K562 (cell line): ENCODE measurements at regions not wholly inside any gene's neighbourhood (a gene's known extent, or its start where the extent isn't known, plus 50 kb on each side); places are given as distances from the start of the nearest gene placed in this dataset.

Experiments used
- ATAC-seq: fragments of 200-7000 bp; cut with Tn5 transposase; 3 replicates; pipeline ENCODE4 v1.9.1; 2020; ENCODE audit warnings: moderate library complexity
- BruUV-seq: library from RNA; stranded (reverse); fragments of 400-500 nt; replicated peaks from 2 replicates; lab custom pipeline; 2021; lab: Mats Ljungman, UMichigan
- CTCF ChIA-PET: fragments of 300-600 bp; formaldehyde crosslinking; extraction: SDS; loops from one replicate; lab custom pipeline; 2021; ENCODE audit warnings: low intra/inter-chr PET ratio; lab: Yijun Ruan, JAX
- POLR2A ChIA-PET: fragments of 300-600, 350-650 bp; sonication (Branson Sonifier 250); formaldehyde crosslinking; extraction: SDS; loops from one replicate; lab custom pipeline; 2021; ENCODE audit warnings: antibody characterized with exemption, inconsistent platforms; lab: Yijun Ruan, JAX
- DNase-seq, 4 experiments: peaks; one replicate each; pipeline versions ENCODE4 v3.0.0 to v3.0.0-alpha.2; 2011 to 2018; ENCODE audit warnings: low spot score in 3 of 4, mixed read lengths in 3 of 4; ENCODE audit errors: extremely low read depth in 1 of 4
- FAIRE-seq: peaks from 2 replicates; lab custom pipeline; 2011; peaks lifted over from hg19 to GRCh38; lab: Jason Lieb, UNC
- H2AFZ ChIP-seq: 2 replicates; pipeline ENCODE4 v1.6.0; 2011; ENCODE audit warnings: low read depth, low read length, control low read depth, inconsistent platforms
- H3K27ac ChIP-seq: fragments of 200-600 bp; 3 replicates; pipeline ENCODE4 v1.8.0; 2011; ENCODE audit warnings: low read depth, mild to moderate bottlenecking, control low read depth, inconsistent platforms, low read length, moderate library complexity, mixed read lengths; ENCODE audit errors: extremely low read depth
- H3K27me3 ChIP-seq, 2 experiments: fragments of 300-600 bp in 1 of 2; 2 replicates in 1 of 2; 3 replicates in 1 of 2; pipeline versions ENCODE4 v1.6.0 to v1.8.0; 2011; ENCODE audit warnings: inconsistent platforms in 2 of 2, low read length in 2 of 2, mild to moderate bottlenecking in 1 of 2, mixed read lengths in 1 of 2, moderate library complexity in 1 of 2; ENCODE audit not compliant: control insufficient read depth in 2 of 2, insufficient read depth in 2 of 2
- H3K36me3 ChIP-seq: fragments of 300-600 bp; 3 replicates; pipeline ENCODE4 v1.8.0; 2011; ENCODE audit warnings: mild to moderate bottlenecking, low read length, inconsistent platforms; ENCODE audit not compliant: control insufficient read depth, insufficient read depth
- H3K4me1 ChIP-seq, 2 experiments: fragments of 200-600 bp in 1 of 2; replicated peaks in 1 of 2; 2 replicates in 1 of 2; 3 replicates in 1 of 2; pipeline versions ENCODE4 v1.5.1 to v1.8.0; 2011; ENCODE audit warnings: inconsistent platforms in 2 of 2, low read length in 2 of 2, mild to moderate bottlenecking in 1 of 2, mixed read lengths in 1 of 2, moderate library complexity in 1 of 2; ENCODE audit not compliant: control insufficient read depth in 2 of 2, insufficient read depth in 2 of 2
- H3K4me2 ChIP-seq: 2 replicates; pipeline ENCODE4 v1.6.1; 2011; ENCODE audit warnings: low read length, control low read depth, inconsistent platforms, mixed read lengths; ENCODE audit not compliant: insufficient read depth
- H3K4me3 ChIP-seq: fragments of 200-600 bp; sonication (generic), shearing (Covaris generic); 2 replicates; pipeline ENCODE4 v1.5.1; 2016; ENCODE audit warnings: control low read depth, inconsistent platforms
- H3K79me2 ChIP-seq: fragments of 200-600 bp; 3 replicates; pipeline ENCODE4 v1.8.0; 2011; ENCODE audit warnings: low read length, inconsistent platforms; ENCODE audit not compliant: control insufficient read depth, insufficient read depth
- H3K9ac ChIP-seq, 2 experiments: 2 replicates each; pipeline versions ENCODE4 v1.6.0 to v1.6.1; 2011; ENCODE audit warnings: low read depth in 2 of 2, low read length in 2 of 2, control low read depth in 1 of 2, inconsistent platforms in 1 of 2, mild to moderate bottlenecking in 1 of 2, mixed read lengths in 1 of 2; ENCODE audit not compliant: insufficient read depth in 1 of 2
- H3K9me1 ChIP-seq: one replicate; pipeline ENCODE4 v1.6.0; 2011; ENCODE audit warnings: inconsistent platforms, mild to moderate bottlenecking, low read length, moderate library complexity; ENCODE audit not compliant: control insufficient read depth, insufficient read depth
- H3K9me3 ChIP-seq: replicated peaks from 2 replicates; pipeline ENCODE4 v1.5.1; 2011; ENCODE audit warnings: low read depth, low read length, inconsistent platforms; ENCODE audit not compliant: control insufficient read depth, insufficient read depth
- H4K20me1 ChIP-seq: replicated peaks from 2 replicates; pipeline ENCODE4 v1.6.1; 2011; ENCODE audit warnings: low read length, inconsistent platforms, mixed read lengths; ENCODE audit not compliant: control insufficient read depth, insufficient read depth
- BCOR ChIP-seq: fragments of 450-650 bp; IDR thresholded peaks from 2 replicates; pipeline ENCODE4 v1.6.1; 2016
- CLOCK ChIP-seq: fragments of 250-450 bp; sonication (Bioruptor Pico); IDR thresholded peaks from 2 replicates; pipeline ENCODE4 v1.4.0; 2020; ENCODE audit warnings: mild to moderate bottlenecking, moderate library complexity, borderline replicate concordance
- DDX20 ChIP-seq: fragments of 450-650 bp; IDR thresholded peaks from 2 replicates; pipeline ENCODE4 v1.6.1; 2016; ENCODE audit warnings: missing genetic modification characterization, low read depth, mild to moderate bottlenecking, missing compliant biosample characterization, moderate library complexity
- ERF ChIP-seq: fragments of 450-650 bp; formaldehyde crosslinking; IDR thresholded peaks from 2 replicates; pipeline ENCODE4 v1.4.0; 2020; ENCODE audit warnings: mild to moderate bottlenecking, mixed read lengths
- HES1 ChIP-seq: fragments of 450-650 bp; IDR thresholded peaks from 2 replicates; pipeline ENCODE4 v1.6.1; 2016; ENCODE audit warnings: low read depth, mild to moderate bottlenecking, moderate library complexity
- HIVEP1 ChIP-seq: fragments of 250-450 bp; sonication (Bioruptor Pico); IDR thresholded peaks from 2 replicates; pipeline ENCODE4 v1.4.0; 2020; ENCODE audit warnings: mild to moderate bottlenecking
- ID3 ChIP-seq, 2 experiments: fragments of 250-450 bp in 1 of 2; fragments of 450-650 bp in 1 of 2; sonication (Bioruptor Pico) in 1 of 2; IDR thresholded peaks; 2 replicates each; pipeline versions ENCODE4 v1.6.1 to v1.8.0; 2016 to 2021; ENCODE audit warnings: mild to moderate bottlenecking in 2 of 2, moderate library complexity in 2 of 2, missing compliant biosample characterization in 1 of 2, missing genetic modification characterization in 1 of 2
- MNT ChIP-seq, 2 experiments: fragments of 450-650 bp; conservative IDR thresholded peaks; 2 replicates each; pipeline ENCODE4 v1.6.1; 2017; ENCODE audit warnings: mild to moderate bottlenecking in 2 of 2, moderate library complexity in 2 of 2
- NR2F6 ChIP-seq: fragments of 450-650 bp; formaldehyde crosslinking; IDR thresholded peaks from 2 replicates; pipeline ENCODE4 v1.4.0; 2020; ENCODE audit warnings: mild to moderate bottlenecking
- WGBS: fragments of 100-300 bp; shearing (Covaris generic); methylation state at CpG from one replicate; pipeline ENCODE4 v1.1.6; 2016; ENCODE audit warnings: low coverage, mixed read lengths; ENCODE audit not compliant: insufficient coverage; ENCODE audit errors: missing lambda C conversion rate; 5-methylcytosine and 5-hydroxymethylcytosine counted together
- in situ Hi-C: fragments of 300-500 bp; cut with MboI; formaldehyde crosslinking; loops from 4 replicates; pipeline ENCODE4 v1.15.0; 2018; ENCODE audit warnings: inconsistent platforms, mixed read lengths
- intact Hi-C: fragments of 100-400 bp; cut with micrococcal nuclease; formaldehyde crosslinking; loops from 2 replicates; pipeline ENCODE4 v1.14.2; 2022

GRCh38 chr2:180205621-180206235, 198.6 kb upstream of the CWC22 start:
- in situ Hi-C loops (no loop called here), intact Hi-C loops (no loop called here)
- no peak overlapping the region for H3K27ac ChIP-seq
- H2AFZ ChIP-seq = no peak overlapping the region
- FAIRE-seq = no peak
- no peaks in the 10 kb centered on the region for H3K36me3 ChIP-seq
- H3K27me3 ChIP-seq = no peaks in the 10 kb centered on the region
- no TSS peak for BruUV-seq
- H3K4me1 ChIP-seq = no peaks in the 10 kb centered on the region
- H4K20me1 ChIP-seq = no peaks in the 10 kb centered on the region
- DNase-seq = no peak
- peaks cover 3% of the 10 kb centered on the region; the same call in 1 of the 2 replicates for H3K9me3 ChIP-seq
- no peaks in the 10 kb centered on the region for H3K9me1 ChIP-seq
- H3K79me2 ChIP-seq = no peaks in the 10 kb centered on the region
- no peak overlapping the region for H3K9ac ChIP-seq
- ChIA-PET CTCF (no interaction called here), POLR2A (no interaction called here)
- ATAC-seq = no peak
- 3% methylated on average over 6 of the region's 6 CpGs for WGBS
- no peak overlapping the region for H3K4me3 ChIP-seq
- TF ChIP-seq ID3 (CRISPR knock-in tag; IDR thresholded peaks at IDR 0.05) = no peak
- no peak for TF ChIP-seq ID3 (tag; IDR thresholded peaks at IDR 0.05)
- TF ChIP-seq NR2F6 = no peak
- no peak for TF ChIP-seq MNT (conservative IDR thresholded peaks at IDR 0.05)
- TF ChIP-seq DDX20 (tag) = no peak
- no peak for TF ChIP-seq CLOCK (CRISPR knock-in tag)
- TF ChIP-seq HIVEP1 (CRISPR knock-in tag) = no peak
- no peak for TF ChIP-seq BCOR
- TF ChIP-seq ERF (CRISPR knock-in tag) = no peak
- TF ChIP-seq HES1 = no peak
- no peak overlapping the region for H3K4me2 ChIP-seq
